SK-N-SH (cell line): ENCODE measurements at regions not wholly inside any gene's neighbourhood (a gene's known extent, or its start where the extent isn't known, plus 50 kb on each side); places are given as distances from the start of the nearest gene placed in this dataset.

ENCODE experiments used
- CTCF ChIA-PET: fragments of 300-600, 350-600 bp; formaldehyde crosslinking; extraction: SDS; loops from one replicate; lab custom pipeline; 2021; lab: Yijun Ruan, JAX
- POLR2A ChIA-PET: fragments of 350-600 bp; sonication (Branson Sonifier 250); formaldehyde crosslinking; extraction: SDS; loops from one replicate; lab custom pipeline; 2020; ENCODE audit warnings: antibody characterized with exemption, inconsistent platforms; lab: Yijun Ruan, JAX
- DNase-seq: peaks from one replicate; pipeline ENCODE4 v3.0.0; 2012
- H2AFZ ChIP-seq: fragments of 200-600 bp; sonication (generic); 2 replicates; pipeline ENCODE4 v1.8.1; 2016; ENCODE audit warnings: antibody characterized with exemption, mild to moderate bottlenecking, low read depth
- H3F3A ChIP-seq: fragments of 200-600 bp; sonication (generic); replicated peaks from 2 replicates; pipeline ENCODE3; 2016; ENCODE audit warnings: antibody characterized with exemption, mild to moderate bottlenecking; ENCODE audit not compliant: insufficient read depth
- H3K27ac ChIP-seq, 2 experiments: fragments of 200-500 bp in 1 of 2; fragments of 200-600 bp in 1 of 2; sonication (Bioruptor generic) in 1 of 2; sonication (generic), shearing (Covaris generic) in 1 of 2; 2 replicates each; pipeline versions ENCODE4 v1.5.1 to v1.6.1; 2014 to 2016; ENCODE audit warnings: low read depth in 2 of 2, inconsistent platforms in 1 of 2, low read length in 1 of 2, mild to moderate bottlenecking in 1 of 2, mixed read lengths in 1 of 2
- H3K27me3 ChIP-seq: fragments of 200-600 bp; sonication (generic), shearing (Covaris generic); 2 replicates; pipeline ENCODE4 v1.6.1; 2016; ENCODE audit warnings: mixed run types; ENCODE audit not compliant: insufficient read depth
- H3K36me3 ChIP-seq, 2 experiments: fragments of 200-500 bp in 1 of 2; fragments of 200-600 bp in 1 of 2; sonication (Bioruptor generic) in 1 of 2; sonication (generic) in 1 of 2; replicated peaks in 1 of 2; 2 replicates each; pipeline versions ENCODE3 to v1.5.1; 2014 to 2016; ENCODE audit warnings: low read length in 1 of 2, mild to moderate bottlenecking in 1 of 2; ENCODE audit not compliant: insufficient read depth in 2 of 2, control insufficient read depth in 1 of 2
- H3K4me1 ChIP-seq, 2 experiments: fragments of 200-500 bp in 1 of 2; fragments of 200-600 bp in 1 of 2; sonication (Bioruptor generic) in 1 of 2; sonication (generic), shearing (Covaris generic) in 1 of 2; 2 replicates each; pipeline versions ENCODE4 v1.5.1 to v1.6.1; 2014 to 2016; ENCODE audit warnings: low read depth in 1 of 2, low read length in 1 of 2, mixed run types in 1 of 2; ENCODE audit not compliant: insufficient read depth in 2 of 2, control insufficient read depth in 1 of 2
- H3K4me2 ChIP-seq: fragments of 200-600 bp; sonication (generic), shearing (Covaris generic); 2 replicates; pipeline ENCODE4 v1.6.1; 2017; ENCODE audit warnings: mixed run types
- H3K4me3 ChIP-seq, 2 experiments: fragments of 200-500 bp in 1 of 2; fragments of 200-600 bp in 1 of 2; sonication (Bioruptor generic) in 1 of 2; sonication (generic), shearing (Covaris generic) in 1 of 2; 2 replicates each; pipeline versions ENCODE4 v1.5.1 to v1.8.1; 2014 to 2016; ENCODE audit warnings: low read depth in 2 of 2, inconsistent platforms in 1 of 2, low read length in 1 of 2, mild to moderate bottlenecking in 1 of 2, mixed read lengths in 1 of 2, moderate library complexity in 1 of 2
- H3K79me2 ChIP-seq: fragments of 200-600 bp; sonication (generic); 2 replicates; pipeline ENCODE4 v1.8.1; 2017; ENCODE audit warnings: mild to moderate bottlenecking; ENCODE audit not compliant: insufficient read depth
- H3K9ac ChIP-seq: fragments of 200-600 bp; sonication (generic); 2 replicates; pipeline ENCODE4 v1.6.1; 2017; ENCODE audit warnings: mixed run types
- H3K9me2 ChIP-seq: fragments of 200-600 bp; sonication (generic); 2 replicates; pipeline ENCODE4 v1.6.1; 2017; ENCODE audit warnings: mixed run types
- H3K9me3 ChIP-seq: fragments of 200-600 bp; sonication (generic); 2 replicates; pipeline ENCODE4 v1.6.1; 2017; ENCODE audit warnings: mixed run types, mild to moderate bottlenecking, moderate library complexity
- H4K20me1 ChIP-seq: fragments of 200-600 bp; sonication (generic); 2 replicates; pipeline ENCODE4 v1.6.1; 2017; ENCODE audit warnings: mild to moderate bottlenecking, mixed run types; ENCODE audit not compliant: insufficient read depth
- CHD2 ChIP-seq: fragments of 150-350 bp; IDR thresholded peaks from 2 replicates; pipeline ENCODE4 v1.6.1; 2018; ENCODE audit warnings: low read length; ENCODE audit not compliant: partially characterized antibody
- FOSL2 ChIP-seq: IDR thresholded peaks from 2 replicates; pipeline ENCODE4 v1.4.0; 2012; ENCODE audit warnings: low read depth, mild to moderate bottlenecking, moderate library complexity, borderline replicate concordance
- FOXJ3 ChIP-seq: sonication (generic); formaldehyde crosslinking; IDR thresholded peaks from 2 replicates; pipeline ENCODE4 v1.5.1; 2020; ENCODE audit warnings: mild to moderate bottlenecking, missing genetic modification reagents
- MAX ChIP-seq: IDR thresholded peaks from 2 replicates; pipeline ENCODE4 v1.4.0; 2012; ENCODE audit warnings: low read depth
- MEF2A ChIP-seq: IDR thresholded peaks from 2 replicates; pipeline ENCODE4 v1.4.0; 2012; ENCODE audit warnings: low read depth, borderline replicate concordance
- RAD21 ChIP-seq: IDR thresholded peaks from 2 replicates; pipeline ENCODE4 v1.6.1; 2012; ENCODE audit warnings: mild to moderate bottlenecking, low read length
- REST ChIP-seq: IDR thresholded peaks from 2 replicates; pipeline ENCODE4 v1.6.1; 2012; ENCODE audit warnings: mild to moderate bottlenecking, low read depth, low read length, moderate library complexity
- RFX5 ChIP-seq: IDR thresholded peaks from 2 replicates; pipeline ENCODE4 v1.6.1; 2012; ENCODE audit warnings: mild to moderate bottlenecking, improper control_type of control experiment, low read length
- RXRA ChIP-seq: IDR thresholded peaks from 2 replicates; pipeline ENCODE4 v1.4.0; 2012; ENCODE audit warnings: low read depth, mild to moderate bottlenecking, borderline replicate concordance
- TAF1 ChIP-seq: IDR thresholded peaks from 2 replicates; pipeline ENCODE4 v1.6.1; 2012; ENCODE audit warnings: low read depth, mild to moderate bottlenecking, low read length, moderate library complexity, borderline replicate concordance
- ZBTB33 ChIP-seq: IDR thresholded peaks from 2 replicates; pipeline ENCODE4 v1.4.0; 2012; ENCODE audit warnings: low read depth, borderline replicate concordance
- TF ChIP-seq, protein P1 (sequence below): IDR thresholded peaks from 2 replicates; pipeline ENCODE4 v1.4.0; 2012; ENCODE audit warnings: low read depth, borderline replicate concordance
- TF ChIP-seq, protein P2 (sequence below): IDR thresholded peaks from 2 replicates; pipeline ENCODE4; 2012

GRCh38 chr11:103545551-103545950 lies 436.3 kb downstream of the DYNC2H1 start:
- H3K27ac ChIP-seq, result no peak overlapping the region
- POLR2A ChIA-PET, result interaction anchor here (0.9 kb wide), 1 partner anchor 9 kb away, joined by 3 read pairs; no protein-coding TSS in a partner anchor
- H2AFZ ChIP-seq, result no peak overlapping the region
- no peaks in the 10 kb centered on the region for H3K9me3 ChIP-seq
- H3K36me3 ChIP-seq, result no peaks in the 10 kb centered on the region
- H3K4me1 ChIP-seq, result peaks cover 0 to 9% of the 10 kb centered on the region in 2 experiments; a peak in 2 of 4 replicates
- no peaks in the 10 kb centered on the region for H3K9me2 ChIP-seq
- H3K79me2 ChIP-seq, result no peaks in the 10 kb centered on the region
- no peaks in the 10 kb centered on the region for H3K27me3 ChIP-seq
- no peak overlapping the region for H3K4me2 ChIP-seq
- H3K4me3 ChIP-seq, result no peak overlapping the region
- no peaks in the 10 kb centered on the region for H3F3A ChIP-seq
- CTCF ChIA-PET, result interaction anchor here (2.9 kb wide), 1 partner anchor 7 kb away, joined by 18 read pairs; no protein-coding TSS in a partner anchor
- no peaks in the 10 kb centered on the region for H4K20me1 ChIP-seq
- TF ChIP-seq, protein P1, sequence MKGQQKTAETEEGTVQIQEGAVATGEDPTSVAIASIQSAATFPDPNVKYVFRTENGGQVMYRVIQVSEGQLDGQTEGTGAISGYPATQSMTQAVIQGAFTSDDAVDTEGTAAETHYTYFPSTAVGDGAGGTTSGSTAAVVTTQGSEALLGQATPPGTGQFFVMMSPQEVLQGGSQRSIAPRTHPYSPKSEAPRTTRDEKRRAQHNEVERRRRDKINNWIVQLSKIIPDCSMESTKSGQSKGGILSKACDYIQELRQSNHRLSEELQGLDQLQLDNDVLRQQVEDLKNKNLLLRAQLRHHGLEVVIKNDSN, result no peak
- TF ChIP-seq RAD21 (no peak), ZBTB33 (no peak), FOSL2 (no peak), CHD2 (no peak), MAX (no peak), RXRA (no peak), REST (no peak), TAF1 (no peak), FOXJ3 (CRISPR knock-in tag) (no peak), RFX5 (no peak), MEF2A (no peak)
- TF ChIP-seq, protein P2, sequence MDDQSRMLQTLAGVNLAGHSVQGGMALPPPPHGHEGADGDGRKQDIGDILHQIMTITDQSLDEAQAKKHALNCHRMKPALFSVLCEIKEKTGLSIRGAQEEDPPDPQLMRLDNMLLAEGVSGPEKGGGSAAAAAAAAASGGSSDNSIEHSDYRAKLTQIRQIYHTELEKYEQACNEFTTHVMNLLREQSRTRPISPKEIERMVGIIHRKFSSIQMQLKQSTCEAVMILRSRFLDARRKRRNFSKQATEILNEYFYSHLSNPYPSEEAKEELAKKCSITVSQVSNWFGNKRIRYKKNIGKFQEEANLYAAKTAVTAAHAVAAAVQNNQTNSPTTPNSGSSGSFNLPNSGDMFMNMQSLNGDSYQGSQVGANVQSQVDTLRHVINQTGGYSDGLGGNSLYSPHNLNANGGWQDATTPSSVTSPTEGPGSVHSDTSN, result no peak
- DNase-seq, result no peak
- H3K9ac ChIP-seq, result no peak overlapping the region
